GM18861 (cell line): ENCODE measurements at regions not wholly inside any gene's neighbourhood (a gene's known extent, or its start where the extent isn't known, plus 50 kb on each side); places are given as distances from the start of the nearest gene placed in this dataset.
A peak's percentile ranks its signal among the peaks of the same experiment; 100 is the strongest.
"Not testable (repeated sequence)": the region's sequence is repeated elsewhere in the genome, so short reads cannot be mapped to it uniquely, and the experiment has no call there.

ENCODE experiments used
- ATAC-seq: cut with Tn5 transposase; IDR thresholded peaks from one replicate; pipeline ENCODE4 v1.9.1; 2021; ENCODE audit not compliant: unreplicated experiment

DNA sequence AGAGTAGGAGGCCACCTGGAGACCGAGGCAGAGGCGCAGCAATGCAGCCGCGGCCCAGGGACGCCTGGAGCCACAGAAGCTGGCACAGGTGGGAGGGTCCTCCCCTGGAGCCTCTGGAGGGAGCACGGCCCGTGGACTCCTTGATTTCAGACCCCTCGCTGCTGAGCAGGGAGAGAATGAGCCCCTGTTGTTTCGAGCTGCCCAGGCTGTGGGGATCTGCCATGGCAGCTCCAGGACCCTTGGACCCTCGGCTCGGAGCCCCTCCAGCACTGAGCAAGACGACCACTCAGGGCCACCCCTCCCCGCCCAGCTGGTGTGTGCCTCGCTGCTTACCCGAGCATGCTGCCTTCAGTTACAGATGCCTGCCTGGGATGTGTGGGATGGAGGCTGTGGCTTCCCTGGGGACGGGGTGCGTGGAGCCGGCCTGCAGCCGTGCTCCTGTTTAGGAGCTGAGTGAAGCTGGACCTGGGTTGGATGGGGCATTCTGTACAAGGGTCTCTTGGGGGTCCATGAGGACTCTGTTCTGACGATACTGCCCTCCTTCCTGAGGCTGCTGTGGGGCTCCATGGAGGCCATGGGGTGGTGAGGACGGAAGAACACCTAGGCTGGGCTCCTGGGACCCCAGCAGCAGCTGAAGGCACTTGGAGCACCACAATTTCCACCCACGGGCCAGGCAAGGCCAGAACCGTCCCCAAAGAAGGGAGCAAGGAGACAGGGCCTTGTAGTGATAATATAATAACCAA lies 115.1 kb upstream of the LPCAT1 start:
- no peak for ATAC-seq

DNA sequence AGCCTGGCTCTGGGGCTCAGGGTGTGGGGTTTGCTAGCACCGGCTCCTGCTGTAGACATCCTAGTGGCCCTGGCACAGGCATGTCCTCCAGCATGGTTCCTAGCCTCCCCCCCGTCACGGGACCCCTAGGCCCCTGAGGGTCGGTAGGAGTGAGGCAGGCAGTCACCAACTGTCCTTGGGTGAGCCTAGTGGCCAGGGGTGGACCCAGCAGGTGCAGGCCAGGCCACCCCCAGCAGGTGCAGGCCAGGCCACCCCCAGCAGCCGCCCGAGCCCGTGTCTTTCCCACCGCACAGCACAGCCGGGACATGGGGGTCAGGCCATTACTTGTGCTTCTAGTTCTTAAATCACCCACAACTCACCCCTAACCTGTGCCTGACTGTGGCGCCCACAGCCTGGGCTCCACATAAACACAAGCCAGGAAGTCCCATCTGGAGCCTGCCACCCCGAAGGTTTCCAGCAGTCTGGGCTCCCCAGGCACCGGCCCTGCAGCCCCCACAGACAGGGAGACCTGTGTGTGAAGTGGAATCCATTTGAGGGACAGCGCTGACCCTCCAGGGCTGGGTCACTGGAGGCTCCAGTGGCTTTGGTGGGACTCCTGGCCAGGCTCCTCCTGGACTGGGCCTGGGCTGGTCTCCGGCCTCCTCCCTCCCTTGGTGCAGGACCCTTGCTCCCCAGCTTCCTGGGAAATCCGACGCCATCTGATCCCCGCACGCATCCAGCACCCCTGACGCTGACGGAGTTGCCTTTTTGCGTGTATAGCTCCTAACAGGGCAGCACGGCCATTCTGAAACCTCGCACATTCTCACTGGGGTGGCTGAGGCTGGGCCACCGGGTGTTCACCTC lies 114.1 kb upstream of the LPCAT1 start:
- ATAC-seq, result no peak

DNA sequence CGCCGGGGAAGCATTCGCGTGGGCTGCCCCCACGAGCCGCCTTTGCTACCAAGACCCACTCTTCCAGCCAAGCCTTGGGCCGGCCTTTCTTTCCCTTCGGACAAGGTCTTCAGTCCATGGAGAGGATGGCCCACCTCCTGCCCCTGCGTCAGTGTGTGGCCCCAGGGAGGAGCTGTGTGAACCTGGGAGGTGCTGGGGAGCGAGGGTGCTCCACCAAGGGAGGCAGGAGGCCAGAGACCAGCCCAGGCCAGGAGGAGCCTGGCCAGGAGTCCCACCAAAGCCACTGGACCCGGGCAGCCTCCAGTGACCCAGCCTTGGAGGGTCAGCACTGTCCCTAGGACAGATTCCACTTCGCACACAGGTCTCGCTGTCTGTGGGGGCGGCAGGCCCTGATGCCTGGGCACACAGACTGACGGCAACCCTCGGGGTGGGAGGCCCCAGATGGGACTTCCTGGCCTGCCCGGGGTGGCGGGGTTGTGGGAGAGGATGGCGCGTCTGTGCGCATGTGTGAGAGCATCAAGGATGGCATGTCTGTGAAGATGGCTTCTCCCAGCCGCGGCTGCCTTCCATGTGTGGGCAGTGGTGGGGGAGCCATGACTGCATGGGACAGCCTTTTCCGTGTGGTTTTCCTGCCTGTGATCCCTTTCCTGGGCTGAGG lies 113.3 kb upstream of the LPCAT1 start:
- no peak for ATAC-seq

DNA sequence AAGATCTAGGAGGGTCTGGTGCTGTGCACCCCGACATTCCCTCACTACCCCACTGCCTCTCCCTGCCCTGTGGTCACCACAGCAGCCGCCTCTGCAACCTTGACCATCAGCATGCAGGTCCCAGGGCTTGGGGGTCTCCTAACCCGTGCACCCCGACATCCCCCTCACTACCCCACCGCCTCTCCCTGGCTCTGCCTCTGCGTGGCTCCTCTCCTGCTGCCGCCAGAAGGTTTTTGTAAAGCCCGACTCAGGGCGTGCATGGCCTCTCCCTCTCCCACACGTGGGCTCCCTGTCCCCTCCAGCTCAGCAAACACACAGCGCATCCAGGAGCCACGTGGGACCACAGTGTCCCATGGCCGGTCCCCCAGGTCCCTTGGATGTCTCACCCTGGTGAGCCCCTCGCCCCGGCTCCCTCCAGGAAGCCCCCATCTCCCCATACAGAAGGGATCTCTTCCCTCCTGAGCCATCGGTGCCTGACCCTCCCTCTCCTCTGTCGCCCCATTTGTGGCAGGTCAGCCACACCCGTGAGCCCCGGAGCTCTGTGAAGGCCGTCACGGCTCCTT lies 112.5 kb upstream of the LPCAT1 start:
- ATAC-seq, result not testable (repeated sequence)

DNA sequence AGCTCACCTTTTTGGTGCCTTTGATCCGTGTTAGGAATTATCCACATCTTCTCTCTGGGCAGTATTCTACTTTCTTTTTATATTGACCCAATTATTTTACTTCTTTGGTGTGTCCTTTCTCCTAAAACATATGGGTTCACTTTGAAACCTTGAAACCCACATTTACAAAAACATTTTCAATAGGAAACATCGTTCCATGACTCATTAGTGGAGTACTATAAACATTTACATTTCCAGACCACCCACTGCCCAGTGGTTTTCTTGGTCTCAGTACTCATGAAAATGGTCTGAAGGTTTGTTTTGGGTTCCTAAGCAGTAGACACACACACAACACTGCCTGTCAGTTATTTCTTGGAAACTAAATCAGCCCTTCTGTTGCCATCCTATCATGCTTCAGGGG lies 111.7 kb upstream of the LPCAT1 start:
- not testable (repeated sequence) for ATAC-seq

DNA sequence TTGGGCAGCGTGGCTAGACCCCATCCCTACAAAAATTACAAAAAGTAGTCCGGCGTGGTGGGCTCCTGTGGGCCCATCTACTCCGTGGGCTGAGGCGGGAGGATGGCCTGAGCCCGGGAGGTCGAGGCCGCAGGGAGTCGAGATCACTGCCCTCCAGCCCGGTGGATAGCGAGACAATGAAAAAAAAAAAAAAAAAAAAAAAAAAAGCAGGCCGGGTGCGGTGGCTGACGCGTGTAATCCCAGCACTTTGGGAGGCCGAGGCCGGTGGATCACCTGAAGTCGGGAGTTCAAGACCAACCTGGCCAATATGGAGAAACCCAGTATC lies 110.5 kb upstream of the LPCAT1 start:
- ATAC-seq, result no peak

DNA sequence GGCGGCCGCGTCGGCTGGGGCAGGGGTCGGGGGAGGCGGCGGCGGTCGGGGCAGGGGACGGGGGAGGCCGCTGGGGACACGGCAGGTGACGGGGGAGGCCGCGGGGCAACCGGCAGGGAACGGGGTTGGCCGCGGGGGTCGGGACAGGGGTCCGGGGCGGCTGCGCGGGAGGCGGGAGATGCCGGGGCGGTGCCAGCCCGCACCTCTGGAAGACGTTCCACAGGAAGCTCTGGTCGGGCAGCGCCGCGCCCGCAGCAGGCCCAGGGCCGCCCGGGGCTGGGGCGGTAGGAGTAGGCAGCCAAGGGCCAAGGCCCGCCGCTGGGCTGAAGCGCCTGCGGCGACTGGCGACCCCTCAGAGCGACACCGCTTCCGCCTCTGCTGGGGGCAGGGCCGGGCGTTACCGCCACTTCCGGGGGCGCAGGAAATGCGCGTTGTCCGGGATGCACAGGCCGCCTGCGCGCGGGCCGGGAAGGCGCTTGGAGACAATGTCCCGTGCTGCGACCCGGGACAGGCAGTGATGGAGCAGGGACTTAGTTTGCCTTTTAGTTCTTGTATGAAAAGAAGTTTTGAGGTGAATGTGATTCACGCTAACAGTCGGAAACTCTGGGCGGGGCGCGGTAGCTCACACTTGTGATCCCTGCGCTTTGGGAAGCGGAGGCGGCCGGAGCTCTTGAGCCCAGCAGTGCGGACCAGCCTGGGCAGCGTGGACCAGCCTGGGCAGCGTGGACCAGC lies 110.0 kb upstream of the LPCAT1 start:
- peak; percentile 89 for ATAC-seq

DNA sequence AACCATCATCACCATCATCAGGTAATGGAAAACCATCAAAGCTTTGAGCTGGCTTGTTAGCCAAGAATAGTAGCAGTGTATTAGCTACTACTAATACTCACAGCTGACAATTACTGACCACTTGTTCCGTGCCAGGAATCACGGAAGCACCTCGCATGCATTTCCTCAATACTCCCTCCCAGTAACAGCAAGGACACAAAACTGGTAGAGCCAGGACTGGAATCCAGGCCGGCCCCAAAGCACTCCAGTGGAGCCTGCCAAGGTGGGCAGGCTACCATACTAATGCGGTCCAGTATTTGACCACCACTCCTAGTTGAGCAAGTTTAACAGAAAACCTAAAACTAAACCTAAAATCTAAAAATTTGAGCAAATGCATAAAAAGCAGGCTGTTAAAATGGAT lies 107.2 kb upstream of the LPCAT1 start:
- ATAC-seq, result not testable (repeated sequence)

DNA sequence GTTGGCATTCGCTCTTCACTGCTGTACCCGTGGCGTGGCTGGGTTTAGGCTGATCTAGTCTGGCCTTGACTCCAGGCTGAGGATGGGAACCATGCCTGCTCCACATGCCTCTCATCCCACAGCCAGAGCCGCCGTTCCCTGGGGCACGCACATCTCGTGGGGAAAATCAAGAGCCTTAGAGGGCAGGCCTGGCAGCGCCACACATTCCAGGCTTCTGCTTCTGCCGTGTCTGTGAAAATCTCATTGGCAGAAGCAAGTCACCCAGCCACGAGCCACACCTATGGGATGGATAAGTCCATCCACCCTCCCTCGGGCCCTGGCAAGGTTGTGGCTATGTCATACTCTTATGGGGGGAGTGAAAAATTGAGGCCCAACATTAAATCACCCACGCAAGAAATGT lies 102.6 kb upstream of the LPCAT1 start:
- not testable (repeated sequence) for ATAC-seq

DNA sequence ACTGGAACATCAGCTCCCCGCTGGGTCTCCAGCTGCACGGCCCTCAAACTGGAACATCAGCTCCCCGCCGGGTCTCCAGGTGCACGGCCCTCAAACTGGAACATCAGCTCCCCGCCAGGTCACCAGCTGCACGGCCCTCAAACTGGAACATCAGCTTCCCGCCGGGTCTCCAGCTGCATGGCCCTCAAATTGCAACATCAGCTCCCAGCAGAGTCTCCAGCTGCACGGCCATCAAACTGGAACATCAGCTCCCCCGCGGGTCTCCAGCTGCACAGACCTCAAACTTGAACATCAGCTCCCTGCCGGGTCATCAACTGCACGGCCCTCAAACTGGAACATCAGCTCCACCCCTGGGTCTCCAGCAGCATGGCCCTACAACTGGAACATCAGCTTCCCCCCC lies 95.8 kb upstream of the LPCAT1 start:
- not testable (repeated sequence) for ATAC-seq

DNA sequence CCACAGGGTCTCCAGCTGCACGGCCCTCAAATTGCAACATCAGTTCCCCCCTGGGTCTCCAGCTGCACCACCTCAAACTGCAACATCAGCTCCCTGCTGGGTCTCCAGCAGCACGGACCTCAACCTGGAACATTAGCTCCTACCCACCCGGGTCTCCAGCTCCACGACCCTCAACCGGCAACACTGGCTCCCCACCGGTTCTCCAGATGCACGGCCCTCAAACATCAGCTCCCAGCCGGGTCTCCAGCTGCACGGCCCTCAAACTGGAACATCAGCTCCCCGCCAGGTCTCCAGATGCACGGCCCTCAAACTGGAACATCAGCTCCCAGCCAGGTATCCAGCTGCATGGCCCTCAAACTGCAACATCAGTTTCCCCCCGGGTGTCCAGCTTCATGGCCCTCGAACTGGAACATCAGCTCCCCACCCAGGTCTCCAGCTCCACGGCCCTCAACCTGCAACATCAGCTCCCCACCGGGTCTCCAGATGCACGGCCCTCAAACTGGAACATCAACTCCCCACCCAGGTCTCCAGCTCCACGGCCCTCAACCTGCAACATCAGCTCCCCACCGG lies 94.6 kb upstream of the LPCAT1 start:
- ATAC-seq, result not testable (repeated sequence)

DNA sequence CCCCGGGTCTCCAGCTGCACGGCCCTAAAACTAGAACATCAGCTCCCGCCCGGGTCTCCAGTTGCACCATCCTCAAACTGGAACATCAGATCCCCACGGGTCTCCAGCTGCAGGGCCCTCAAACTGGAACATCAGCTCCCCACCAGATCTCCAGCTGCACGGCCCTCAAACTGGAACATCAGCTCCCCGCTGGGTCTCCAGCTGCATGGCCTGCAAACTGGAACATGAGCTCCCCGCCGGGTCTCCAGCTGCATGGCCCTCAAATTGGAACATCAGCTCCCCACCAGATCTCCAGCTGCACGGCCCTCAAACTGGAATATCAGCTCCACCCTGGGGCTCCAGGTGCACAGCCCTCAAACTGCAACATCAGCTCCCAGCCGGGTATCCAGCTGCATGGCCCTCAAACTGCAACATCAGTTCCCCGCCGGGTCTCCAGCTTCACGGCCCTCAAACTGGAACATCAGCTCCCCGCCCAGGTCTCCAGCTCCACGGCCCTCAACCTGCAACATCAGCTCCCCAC lies 93.5 kb upstream of the LPCAT1 start:
- ATAC-seq, result not testable (repeated sequence)

DNA sequence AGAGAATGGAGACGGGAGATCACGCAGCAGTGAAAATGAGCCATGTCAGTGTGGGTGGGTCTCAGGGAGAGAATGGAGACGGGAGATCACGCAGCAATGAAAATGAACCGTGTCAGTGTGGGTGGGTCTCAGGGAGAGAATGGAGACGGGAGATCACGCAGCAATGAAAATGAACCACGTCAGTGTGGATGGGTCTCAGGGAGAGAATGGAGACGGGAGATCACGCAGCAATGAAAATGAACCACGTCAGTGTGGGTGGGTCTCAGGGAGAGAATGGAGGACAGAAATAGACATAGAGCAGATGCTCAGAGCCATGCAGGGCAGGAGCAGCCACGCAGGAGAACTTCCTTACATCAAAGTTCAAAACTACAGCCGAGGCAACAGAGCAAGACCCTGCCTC lies 89.8 kb upstream of the LPCAT1 start:
- not testable (repeated sequence) for ATAC-seq

DNA sequence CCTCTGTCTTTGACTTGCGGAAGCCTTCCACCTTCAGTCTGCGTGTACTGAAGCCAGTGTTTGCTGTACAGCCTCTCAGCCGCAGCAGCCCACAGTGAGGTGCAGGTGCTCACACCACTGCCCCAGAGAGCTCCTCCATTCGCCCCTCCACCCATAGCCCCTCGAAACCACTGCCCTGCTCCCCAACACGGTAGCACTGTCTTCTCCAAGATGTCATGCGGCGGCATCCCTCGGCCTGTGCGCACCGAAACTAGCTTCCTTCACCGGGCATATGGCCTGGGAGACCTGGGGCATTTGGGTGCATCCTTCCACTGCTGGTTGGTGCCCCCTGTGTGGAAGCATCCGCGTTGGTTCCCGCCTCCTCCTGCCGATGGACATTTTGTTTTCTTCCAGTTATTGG lies 86.8 kb upstream of the LPCAT1 start:
- not testable (repeated sequence) for ATAC-seq

DNA sequence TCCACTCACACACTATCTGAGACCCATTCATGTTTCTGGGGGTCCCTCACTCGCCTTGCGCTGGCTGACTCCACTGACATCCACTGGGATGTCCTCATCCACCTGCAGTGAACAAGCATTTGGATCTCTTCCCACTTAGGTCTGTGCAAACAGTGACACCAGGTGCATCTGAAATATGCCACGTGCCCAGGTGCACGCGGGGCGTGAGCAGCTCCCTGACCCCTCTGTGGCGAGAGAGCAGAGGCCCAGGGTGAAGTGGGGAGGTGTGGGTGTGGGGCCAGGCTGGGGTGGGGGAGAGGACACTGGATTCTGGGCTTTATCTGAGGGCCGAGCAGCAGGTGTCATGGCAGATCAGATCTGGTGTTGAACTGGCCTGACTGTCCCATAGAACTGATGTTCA lies 85.4 kb upstream of the LPCAT1 start:
- ATAC-seq, result not testable (repeated sequence)

DNA sequence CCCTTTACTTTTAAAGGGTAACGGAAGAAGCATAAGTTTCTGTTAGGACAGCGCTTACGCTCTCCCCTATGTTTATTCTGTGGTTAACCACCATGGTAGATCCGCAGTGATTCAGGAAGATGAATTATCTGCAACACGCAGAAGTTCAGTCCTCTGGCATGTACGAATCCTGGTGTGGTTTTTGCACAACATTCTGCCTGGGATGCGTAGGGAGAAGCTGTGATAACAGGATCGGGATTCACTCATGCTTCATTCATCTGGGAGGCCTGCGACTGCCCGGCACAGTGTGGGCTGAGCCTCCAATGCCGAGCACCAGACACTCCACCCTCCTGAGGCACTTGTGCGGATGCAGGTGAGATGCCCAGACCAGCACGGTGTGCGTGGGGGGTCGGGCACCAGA lies 84.6 kb upstream of the LPCAT1 start:
- not testable (repeated sequence) for ATAC-seq

DNA sequence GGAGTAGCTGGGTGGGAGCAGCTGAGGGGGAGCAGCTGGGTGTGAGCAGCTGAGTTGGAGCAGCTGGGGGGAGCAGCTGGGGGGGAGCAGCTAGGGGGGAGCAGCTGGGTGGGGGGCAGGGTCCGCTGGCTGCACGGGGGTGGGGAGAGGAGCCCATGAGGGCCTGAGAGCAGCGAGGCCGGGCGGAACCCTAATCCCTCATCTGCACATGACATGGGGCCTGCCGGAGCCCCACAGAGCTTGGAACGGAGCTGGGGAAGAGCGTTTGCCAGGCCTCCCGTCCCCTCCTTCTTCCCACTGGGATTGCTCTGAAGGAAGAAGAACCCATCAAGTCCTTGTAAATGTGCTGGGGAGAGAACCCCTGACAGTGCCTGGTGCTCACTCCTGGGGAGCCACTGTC lies 83.2 kb upstream of the LPCAT1 start:
- ATAC-seq, result not testable (repeated sequence)

DNA sequence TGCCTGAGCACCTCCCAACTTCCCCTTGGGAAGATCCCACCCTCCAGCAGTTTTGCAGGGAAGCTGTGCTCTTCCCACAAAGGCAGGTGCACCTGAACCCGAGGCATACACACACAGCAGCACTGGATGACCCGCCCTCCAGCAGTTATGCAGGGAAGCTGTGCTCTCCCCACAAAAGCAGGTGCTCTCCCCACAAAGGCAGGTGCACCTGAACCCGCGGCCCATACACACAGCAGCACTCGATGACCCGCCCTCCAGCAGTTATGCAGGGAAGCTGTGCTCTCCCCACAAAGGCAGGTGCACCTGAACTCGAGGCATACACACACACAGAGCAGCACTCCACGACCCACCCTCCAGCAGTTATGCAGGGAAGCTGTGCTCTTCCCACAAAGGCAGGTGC lies 80.2 kb upstream of the LPCAT1 start:
- ATAC-seq, result not testable (repeated sequence)

DNA sequence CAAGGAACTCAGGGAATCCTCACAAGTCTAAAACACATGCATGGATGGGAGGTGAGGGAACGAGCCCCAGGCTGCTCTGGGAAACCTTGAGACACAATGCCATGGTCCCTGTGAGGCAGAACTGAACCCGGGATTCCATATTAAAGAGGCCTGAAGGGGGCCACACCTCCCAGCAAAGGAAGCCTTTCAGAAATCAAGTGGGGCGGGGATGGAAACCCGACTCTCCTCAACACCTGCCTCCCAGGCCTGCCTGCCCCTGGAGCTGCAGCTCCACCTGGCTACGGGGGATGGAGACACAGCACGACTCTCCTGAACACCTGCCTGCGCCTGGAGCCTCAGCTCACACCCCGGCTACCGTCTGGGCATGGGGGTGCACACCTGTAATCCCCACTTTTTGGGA lies 77.8 kb upstream of the LPCAT1 start:
- ATAC-seq, result not testable (repeated sequence)
